HL-60 (cell line): ENCODE measurements at regions not wholly inside any gene's neighbourhood (a gene's known extent, or its start where the extent isn't known, plus 50 kb on each side); places are given as distances from the start of the nearest gene placed in this dataset.

Experiments
- DNase-seq, 2 experiments: peaks; one replicate each; pipeline ENCODE4 v3.0.0-alpha.2; 2010 to 2020; ENCODE audit warnings: low read depth in 1 of 2, low spot score in 1 of 2
- H3K27ac ChIP-seq: fragments of 250-450 bp; sonication (Bioruptor Pico); replicated peaks from 2 replicates; pipeline ENCODE4 v1.5.1; 2020; ENCODE audit warnings: mild to moderate bottlenecking, moderate library complexity
- H3K27me3 ChIP-seq: fragments of 250-450 bp; sonication (Bioruptor Pico); 2 replicates; pipeline ENCODE4 v1.5.1; 2021; ENCODE audit warnings: mild to moderate bottlenecking, moderate library complexity; ENCODE audit not compliant: insufficient read depth, poor library complexity, severe bottlenecking
- H3K4me3 ChIP-seq: replicated peaks from 2 replicates; pipeline ENCODE4 v1.5.1; 2011; ENCODE audit warnings: mild to moderate bottlenecking, control low read depth, low read length; ENCODE audit not compliant: insufficient read depth
- GABPA ChIP-seq: IDR thresholded peaks from 2 replicates; pipeline ENCODE4 v1.6.1; 2012; ENCODE audit warnings: low read depth
- POLR2AphosphoS5 ChIP-seq: IDR thresholded peaks from 2 replicates; pipeline ENCODE4 v1.6.1; 2012; ENCODE audit warnings: low read depth
- SPI1 ChIP-seq: IDR thresholded peaks from 2 replicates; pipeline ENCODE4 v1.6.1; 2012; ENCODE audit warnings: low read depth, mild to moderate bottlenecking, borderline replicate concordance
- TF ChIP-seq, protein P1 (sequence below): IDR thresholded peaks from one replicate; pipeline ENCODE4 v1.5.1; 2011; ENCODE audit warnings: low read length, control low read depth, inconsistent platforms; ENCODE audit not compliant: insufficient read depth
- TF ChIP-seq, protein P2 (sequence below): IDR thresholded peaks from 2 replicates; pipeline ENCODE4 v1.6.1; 2012; ENCODE audit warnings: low read depth; ENCODE audit not compliant: insufficient replicate concordance

DNA sequence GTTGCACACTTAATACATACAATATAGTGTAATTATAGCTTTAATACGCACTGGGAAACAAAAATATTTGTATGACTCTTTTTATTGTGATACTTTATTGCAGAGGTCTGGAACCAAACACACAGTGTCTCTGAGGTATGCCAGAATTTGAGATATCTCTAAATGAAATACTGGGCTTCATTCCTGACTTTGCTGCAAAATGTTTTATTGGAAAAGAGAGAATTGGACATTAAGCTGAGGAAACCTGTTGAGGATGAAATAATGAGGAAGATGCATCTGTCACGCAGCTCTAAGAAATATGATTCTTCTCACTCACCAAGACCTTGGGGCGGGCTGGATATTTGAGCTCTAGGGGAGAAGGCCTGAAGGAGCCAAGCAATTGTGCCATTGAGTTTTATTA, 242.1 kb downstream of the CPE start:
- TF ChIP-seq SPI1 (no peak), POLR2AphosphoS5 (no peak), GABPA (no peak)
- TF ChIP-seq, protein P1, sequence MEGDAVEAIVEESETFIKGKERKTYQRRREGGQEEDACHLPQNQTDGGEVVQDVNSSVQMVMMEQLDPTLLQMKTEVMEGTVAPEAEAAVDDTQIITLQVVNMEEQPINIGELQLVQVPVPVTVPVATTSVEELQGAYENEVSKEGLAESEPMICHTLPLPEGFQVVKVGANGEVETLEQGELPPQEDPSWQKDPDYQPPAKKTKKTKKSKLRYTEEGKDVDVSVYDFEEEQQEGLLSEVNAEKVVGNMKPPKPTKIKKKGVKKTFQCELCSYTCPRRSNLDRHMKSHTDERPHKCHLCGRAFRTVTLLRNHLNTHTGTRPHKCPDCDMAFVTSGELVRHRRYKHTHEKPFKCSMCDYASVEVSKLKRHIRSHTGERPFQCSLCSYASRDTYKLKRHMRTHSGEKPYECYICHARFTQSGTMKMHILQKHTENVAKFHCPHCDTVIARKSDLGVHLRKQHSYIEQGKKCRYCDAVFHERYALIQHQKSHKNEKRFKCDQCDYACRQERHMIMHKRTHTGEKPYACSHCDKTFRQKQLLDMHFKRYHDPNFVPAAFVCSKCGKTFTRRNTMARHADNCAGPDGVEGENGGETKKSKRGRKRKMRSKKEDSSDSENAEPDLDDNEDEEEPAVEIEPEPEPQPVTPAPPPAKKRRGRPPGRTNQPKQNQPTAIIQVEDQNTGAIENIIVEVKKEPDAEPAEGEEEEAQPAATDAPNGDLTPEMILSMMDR, result no peak
- TF ChIP-seq, protein P2, sequence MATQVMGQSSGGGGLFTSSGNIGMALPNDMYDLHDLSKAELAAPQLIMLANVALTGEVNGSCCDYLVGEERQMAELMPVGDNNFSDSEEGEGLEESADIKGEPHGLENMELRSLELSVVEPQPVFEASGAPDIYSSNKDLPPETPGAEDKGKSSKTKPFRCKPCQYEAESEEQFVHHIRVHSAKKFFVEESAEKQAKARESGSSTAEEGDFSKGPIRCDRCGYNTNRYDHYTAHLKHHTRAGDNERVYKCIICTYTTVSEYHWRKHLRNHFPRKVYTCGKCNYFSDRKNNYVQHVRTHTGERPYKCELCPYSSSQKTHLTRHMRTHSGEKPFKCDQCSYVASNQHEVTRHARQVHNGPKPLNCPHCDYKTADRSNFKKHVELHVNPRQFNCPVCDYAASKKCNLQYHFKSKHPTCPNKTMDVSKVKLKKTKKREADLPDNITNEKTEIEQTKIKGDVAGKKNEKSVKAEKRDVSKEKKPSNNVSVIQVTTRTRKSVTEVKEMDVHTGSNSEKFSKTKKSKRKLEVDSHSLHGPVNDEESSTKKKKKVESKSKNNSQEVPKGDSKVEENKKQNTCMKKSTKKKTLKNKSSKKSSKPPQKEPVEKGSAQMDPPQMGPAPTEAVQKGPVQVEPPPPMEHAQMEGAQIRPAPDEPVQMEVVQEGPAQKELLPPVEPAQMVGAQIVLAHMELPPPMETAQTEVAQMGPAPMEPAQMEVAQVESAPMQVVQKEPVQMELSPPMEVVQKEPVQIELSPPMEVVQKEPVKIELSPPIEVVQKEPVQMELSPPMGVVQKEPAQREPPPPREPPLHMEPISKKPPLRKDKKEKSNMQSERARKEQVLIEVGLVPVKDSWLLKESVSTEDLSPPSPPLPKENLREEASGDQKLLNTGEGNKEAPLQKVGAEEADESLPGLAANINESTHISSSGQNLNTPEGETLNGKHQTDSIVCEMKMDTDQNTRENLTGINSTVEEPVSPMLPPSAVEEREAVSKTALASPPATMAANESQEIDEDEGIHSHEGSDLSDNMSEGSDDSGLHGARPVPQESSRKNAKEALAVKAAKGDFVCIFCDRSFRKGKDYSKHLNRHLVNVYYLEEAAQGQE, result no peak
- H3K27ac ChIP-seq, result no peak overlapping the region
- no peak for DNase-seq
- H3K27me3 ChIP-seq, result no peaks in the 10 kb centered on the region
- H3K4me3 ChIP-seq, result no peak overlapping the region

DNA sequence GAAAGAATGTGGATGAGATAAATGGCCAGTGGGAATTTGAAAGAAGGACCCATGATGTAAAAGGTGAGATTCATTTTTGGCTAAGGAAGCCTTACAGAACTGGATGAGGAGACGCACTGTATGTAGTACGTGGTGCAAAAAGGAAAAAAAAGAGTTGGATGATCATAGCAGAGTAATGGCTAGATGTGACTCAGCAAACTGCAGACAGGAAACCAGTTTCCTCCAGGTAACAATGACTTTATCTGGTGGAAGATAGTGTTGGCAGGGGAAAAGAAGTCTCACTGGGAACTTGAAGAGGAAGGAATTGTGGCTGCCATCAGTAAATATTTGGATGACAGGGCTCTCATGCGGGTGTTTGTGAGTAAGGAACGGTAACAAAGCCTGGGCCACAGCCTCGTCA, 243.2 kb downstream of the CPE start:
- Histone ChIP-seq H3K27me3 (no peaks in the 10 kb centered on the region), H3K27ac (no peak overlapping the region), H3K4me3 (no peak overlapping the region)
- TF ChIP-seq, protein P1, result no peak
- TF ChIP-seq POLR2AphosphoS5 (no peak), SPI1 (no peak), GABPA (no peak)
- TF ChIP-seq, protein P2, result no peak
- DNase-seq, result no peak

DNA sequence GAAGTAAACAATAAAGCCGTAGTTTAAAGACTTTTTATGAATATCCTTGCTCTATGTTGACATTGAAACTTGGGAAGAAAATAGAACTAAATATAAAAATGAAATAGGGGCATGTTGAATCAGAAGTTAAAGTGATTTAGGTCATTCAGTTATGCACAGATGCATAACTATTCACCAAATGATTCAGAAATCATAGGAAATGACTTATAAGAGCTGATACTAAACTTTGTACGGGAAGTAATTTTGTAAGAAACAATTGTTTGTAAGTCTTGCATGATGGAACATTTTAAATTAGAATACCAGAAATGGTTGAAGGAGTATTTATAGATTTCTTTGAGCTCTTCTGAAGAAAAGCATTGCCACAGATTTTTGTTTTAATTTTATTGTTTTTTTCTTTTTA, 246.5 kb downstream of the CPE start:
- DNase-seq, result no peak
- H3K27ac ChIP-seq, result no peak overlapping the region
- TF ChIP-seq, protein P2, result no peak
- TF ChIP-seq, protein P1, result no peak
- no peaks in the 10 kb centered on the region for H3K27me3 ChIP-seq
- no peak overlapping the region for H3K4me3 ChIP-seq
